ENCODE measurements at regions not wholly inside any gene's neighbourhood (a gene's known extent, or its start where the extent isn't known, plus 50 kb on each side); places are given as distances from the start of the nearest gene placed in this dataset.
"Not testable (repeated sequence)": the region's sequence is repeated elsewhere in the genome, so short reads cannot be mapped to it uniquely, and the experiment has no call there.

DNA sequence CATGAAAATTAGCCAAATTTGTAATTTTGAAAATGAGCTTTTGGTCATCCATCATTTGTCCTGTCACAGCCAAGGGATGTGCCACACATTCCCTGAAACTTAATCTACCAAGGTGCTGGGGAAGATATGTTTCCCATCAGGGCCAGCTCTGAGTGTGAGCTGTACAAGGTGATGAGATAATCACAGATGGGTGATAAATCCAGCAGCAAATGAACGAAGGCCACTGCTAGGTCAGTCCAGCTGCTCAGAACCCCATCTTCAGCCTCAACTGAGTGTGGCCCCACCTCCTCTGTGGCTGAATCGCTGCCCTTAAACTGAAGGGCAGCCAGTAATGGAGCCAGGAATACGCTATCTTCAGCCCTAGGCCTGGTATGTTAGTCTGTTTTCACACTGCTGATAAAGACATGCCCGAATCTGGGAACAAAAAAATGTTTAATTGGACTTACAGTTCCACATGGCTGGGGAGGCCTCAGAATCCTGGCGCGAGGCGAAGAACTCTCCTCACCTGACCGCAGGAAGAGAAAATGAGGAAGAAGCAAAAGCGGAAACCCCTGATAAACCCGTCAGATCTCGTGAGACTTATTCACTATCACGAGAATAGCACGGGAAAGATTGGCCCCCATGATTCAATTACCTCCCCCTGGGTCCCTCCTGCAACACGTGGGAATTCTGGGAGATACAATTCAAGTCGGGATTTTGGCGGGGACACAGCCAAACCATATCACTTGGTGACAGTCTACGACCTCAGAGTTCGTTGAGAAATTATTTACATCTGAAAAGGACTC, 553.0 kb downstream of the NTRK3 start:
- intact Hi-C loops (cut with DNase I; ENCODE audit: low total_unique reads) = no loop called here
- TF ChIP-seq, protein P1, sequence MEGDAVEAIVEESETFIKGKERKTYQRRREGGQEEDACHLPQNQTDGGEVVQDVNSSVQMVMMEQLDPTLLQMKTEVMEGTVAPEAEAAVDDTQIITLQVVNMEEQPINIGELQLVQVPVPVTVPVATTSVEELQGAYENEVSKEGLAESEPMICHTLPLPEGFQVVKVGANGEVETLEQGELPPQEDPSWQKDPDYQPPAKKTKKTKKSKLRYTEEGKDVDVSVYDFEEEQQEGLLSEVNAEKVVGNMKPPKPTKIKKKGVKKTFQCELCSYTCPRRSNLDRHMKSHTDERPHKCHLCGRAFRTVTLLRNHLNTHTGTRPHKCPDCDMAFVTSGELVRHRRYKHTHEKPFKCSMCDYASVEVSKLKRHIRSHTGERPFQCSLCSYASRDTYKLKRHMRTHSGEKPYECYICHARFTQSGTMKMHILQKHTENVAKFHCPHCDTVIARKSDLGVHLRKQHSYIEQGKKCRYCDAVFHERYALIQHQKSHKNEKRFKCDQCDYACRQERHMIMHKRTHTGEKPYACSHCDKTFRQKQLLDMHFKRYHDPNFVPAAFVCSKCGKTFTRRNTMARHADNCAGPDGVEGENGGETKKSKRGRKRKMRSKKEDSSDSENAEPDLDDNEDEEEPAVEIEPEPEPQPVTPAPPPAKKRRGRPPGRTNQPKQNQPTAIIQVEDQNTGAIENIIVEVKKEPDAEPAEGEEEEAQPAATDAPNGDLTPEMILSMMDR (IDR thresholded peaks at IDR 0.05) = no peak
- no peak overlapping the region for H3K4me3 ChIP-seq
- DNase-seq = no peak
- no peak overlapping the region for H3K27ac ChIP-seq
- no peaks in the 10 kb centered on the region for H3K36me3 ChIP-seq
- H3K4me1 ChIP-seq = no peaks in the 10 kb centered on the region
- H3K27me3 ChIP-seq = no peaks in the 10 kb centered on the region
- H3K9me3 ChIP-seq = no peaks in the 10 kb centered on the region

DNA sequence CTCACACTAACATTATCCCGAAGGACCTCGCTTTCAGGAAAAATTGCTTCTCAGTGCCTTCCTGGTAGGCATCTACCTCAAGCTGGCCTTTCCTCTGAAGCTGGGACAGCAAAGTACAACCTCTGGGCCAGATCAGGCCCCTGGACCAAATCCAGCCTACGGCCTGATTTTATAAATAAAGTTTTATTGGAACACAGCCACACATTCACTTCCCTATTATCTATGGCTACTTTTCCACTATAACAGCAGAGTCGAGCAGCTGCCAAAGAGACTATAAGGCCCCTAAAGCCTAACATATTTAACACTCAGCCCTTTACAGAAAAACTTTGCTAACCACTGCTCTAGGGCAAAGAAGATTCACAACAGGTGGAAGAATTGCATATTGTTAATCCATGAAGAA, 554.3 kb downstream of the NTRK3 start:
- Histone ChIP-seq H3K27ac (no peak overlapping the region), H3K27me3 (no peaks in the 10 kb centered on the region), H3K4me3 (no peak overlapping the region), H3K9me3 (no peaks in the 10 kb centered on the region), H3K4me1 (no peaks in the 10 kb centered on the region), H3K36me3 (no peaks in the 10 kb centered on the region)
- DNase-seq = no peak
- TF ChIP-seq, protein P1 (IDR thresholded peaks at IDR 0.05) = no peak
- intact Hi-C loops (cut with DNase I; ENCODE audit: low total_unique reads) = no loop called here

DNA sequence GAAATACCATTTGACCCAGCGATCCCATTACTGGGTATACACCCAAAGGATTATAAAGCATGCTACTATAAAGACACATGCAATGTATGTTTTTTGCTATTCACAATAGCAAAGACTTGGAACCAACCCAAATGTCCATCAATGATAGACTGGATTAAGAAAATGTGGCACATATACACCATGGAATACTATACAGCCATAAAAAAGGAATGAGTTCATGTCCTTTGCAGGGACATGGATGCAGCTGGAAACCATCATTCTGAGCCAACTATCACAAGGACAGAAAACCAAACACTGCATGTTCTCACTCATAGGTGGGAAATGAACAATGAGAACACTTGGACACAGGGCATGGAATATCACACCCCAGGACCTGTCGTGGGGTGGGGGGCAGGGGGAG, 558.1 kb downstream of the NTRK3 start:
- H3K27me3 ChIP-seq; H3K4me1 ChIP-seq; DNase-seq; H3K9me3 ChIP-seq; H3K36me3 ChIP-seq; H3K27ac ChIP-seq; intact Hi-C loops (cut with DNase I; ENCODE audit: low total_unique reads); H3K4me3 ChIP-seq: not testable (repeated sequence)

DNA sequence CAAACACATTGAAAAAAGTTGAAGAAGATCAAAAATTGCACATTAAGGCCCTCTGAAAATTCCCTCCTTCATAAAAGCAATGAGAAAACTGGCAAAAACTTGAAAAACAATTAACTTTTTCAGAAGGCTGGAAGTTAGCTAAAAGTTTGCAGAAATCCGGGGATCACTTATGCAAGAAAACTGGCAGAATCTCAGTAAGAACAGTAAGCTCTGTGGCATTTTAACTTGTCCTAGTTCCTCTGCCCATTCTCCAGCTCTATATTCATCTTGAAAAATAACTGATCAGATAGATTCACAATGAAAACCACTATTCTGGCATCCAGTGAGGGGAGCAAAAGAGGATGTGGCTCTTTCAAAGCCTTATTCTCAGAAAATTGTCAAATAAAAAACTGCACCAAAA, 566.8 kb downstream of the NTRK3 start:
- Histone ChIP-seq H3K27me3 (no peaks in the 10 kb centered on the region), H3K4me3 (no peak overlapping the region), H3K27ac (no peak overlapping the region), H3K9me3 (no peaks in the 10 kb centered on the region), H3K4me1 (no peaks in the 10 kb centered on the region), H3K36me3 (no peaks in the 10 kb centered on the region)
- TF ChIP-seq, protein P1 (IDR thresholded peaks at IDR 0.05) = no peak
- no peak for DNase-seq
- intact Hi-C loops (cut with DNase I; ENCODE audit: low total_unique reads) = no loop called here

DNA sequence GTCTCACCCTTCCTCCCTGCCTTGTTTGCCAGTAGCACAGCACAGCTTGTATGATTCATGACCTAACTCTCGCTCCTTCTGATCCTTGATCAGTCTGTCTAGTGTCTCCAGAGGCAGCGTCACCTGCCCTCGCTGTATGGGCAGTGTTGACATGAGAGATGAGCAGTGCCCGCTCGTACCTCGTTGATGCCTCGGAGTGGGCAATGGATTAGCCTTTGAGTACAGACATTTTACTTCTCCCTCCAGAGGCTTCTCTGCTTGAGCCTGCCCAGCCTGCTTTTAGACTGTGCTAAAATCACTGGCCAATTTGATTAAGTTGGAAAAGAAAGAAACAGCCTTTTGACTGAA, 569.0 kb downstream of the NTRK3 start:
- H3K4me1 ChIP-seq = no peaks in the 10 kb centered on the region
- no peaks in the 10 kb centered on the region for H3K9me3 ChIP-seq
- no peaks in the 10 kb centered on the region for H3K27me3 ChIP-seq
- DNase-seq = no peak
- no peak overlapping the region for H3K4me3 ChIP-seq
- H3K36me3 ChIP-seq = no peaks in the 10 kb centered on the region
- TF ChIP-seq, protein P1 (IDR thresholded peaks at IDR 0.05) = no peak
- intact Hi-C loops (cut with DNase I; ENCODE audit: low total_unique reads) = no loop called here
- no peak overlapping the region for H3K27ac ChIP-seq

DNA sequence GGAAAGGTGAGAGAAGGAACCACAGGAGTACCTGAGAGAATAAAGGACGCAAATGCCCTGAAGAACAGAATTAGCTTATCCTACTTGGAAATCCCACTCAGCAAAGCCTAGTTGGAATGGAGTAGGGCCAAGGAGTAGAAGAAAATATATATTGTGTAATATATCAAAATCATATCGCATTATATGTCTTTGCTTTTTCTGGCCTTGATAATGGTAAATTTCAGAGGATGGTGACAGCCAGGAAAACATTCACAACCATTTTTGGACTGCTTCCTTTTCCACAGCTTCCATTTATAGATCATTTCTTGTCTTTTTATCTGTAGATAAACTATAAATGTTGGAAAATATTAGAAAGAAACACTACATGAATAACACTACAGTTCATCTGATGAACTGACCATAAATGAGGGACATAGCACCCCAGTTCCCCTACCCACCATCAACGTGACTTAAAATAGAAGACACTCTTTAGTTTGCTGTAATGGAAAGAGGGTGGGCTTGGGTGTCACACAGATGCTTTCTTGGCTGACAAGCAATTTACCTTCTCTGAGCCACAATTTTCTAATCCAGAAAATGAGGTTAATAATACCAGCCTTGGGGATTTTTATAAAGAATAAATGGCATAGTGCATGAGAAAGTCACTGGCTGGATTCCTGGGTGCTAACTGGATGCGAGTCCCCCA, 569.6 kb downstream of the NTRK3 start:
- Histone ChIP-seq H3K4me3 (no peak overlapping the region), H3K27me3 (no peaks in the 10 kb centered on the region), H3K36me3 (no peaks in the 10 kb centered on the region), H3K27ac (no peak overlapping the region), H3K9me3 (no peaks in the 10 kb centered on the region), H3K4me1 (no peaks in the 10 kb centered on the region)
- TF ChIP-seq, protein P1 (IDR thresholded peaks at IDR 0.05) = no peak
- no peak for DNase-seq
- intact Hi-C loops (cut with DNase I; ENCODE audit: low total_unique reads) = no loop called here

All from tibial artery (tissue), 4 donors.